ENCODE measurements at regions not wholly inside any gene's neighbourhood (a gene's known extent, or its start where the extent isn't known, plus 50 kb on each side); places are given as distances from the start of the nearest gene placed in this dataset.

GRCh38 chr1:112244131-112244530, 151.9 kb upstream of the CTTNBP2NL start:
- H3K4me3 ChIP-seq (ENCODE audit: low read depth, low read length), result no peak overlapping the region
- TF ChIP-seq CTCF (IDR thresholded peaks at IDR 0.05; ENCODE audit: insufficient read depth, low read length), result no peak
- no peak for DNase-seq (ENCODE audit: low read depth)

- DNase-seq (ENCODE audit: low read depth), result no peak
- H3K4me3 ChIP-seq (ENCODE audit: low read depth, low read length), result no peak overlapping the region
- no peak for TF ChIP-seq CTCF (IDR thresholded peaks at IDR 0.05; ENCODE audit: insufficient read depth, low read length)
Observed at GRCh38 chr1:112245114-112245513, 150.9 kb upstream of the CTTNBP2NL start.

- TF ChIP-seq CTCF (IDR thresholded peaks at IDR 0.05; ENCODE audit: insufficient read depth, low read length), result no peak
- no peak for DNase-seq (ENCODE audit: low read depth)
- H3K4me3 ChIP-seq (ENCODE audit: low read depth, low read length), result no peak overlapping the region
Observed at GRCh38 chr1:112247036-112247597, 148.9 kb upstream of the CTTNBP2NL start.

GRCh38 chr1:112247961-112248360, 148.1 kb upstream of the CTTNBP2NL start:
- DNase-seq (ENCODE audit: low read depth), result no peak
- no peak for TF ChIP-seq CTCF (IDR thresholded peaks at IDR 0.05; ENCODE audit: insufficient read depth, low read length)

GRCh38 chr1:112250892-112251291, 145.1 kb upstream of the CTTNBP2NL start:
- TF ChIP-seq CTCF (IDR thresholded peaks at IDR 0.05; ENCODE audit: insufficient read depth, low read length), result no peak
- no peak overlapping the region for H3K4me3 ChIP-seq (ENCODE audit: low read depth, low read length)
- DNase-seq (ENCODE audit: low read depth), result no peak

More at GRCh38 chr1:112247961-112248360, 148.1 kb upstream of the CTTNBP2NL start:
- H3K4me3 ChIP-seq (ENCODE audit: low read depth, low read length), result no peak overlapping the region

- H3K4me3 ChIP-seq (ENCODE audit: low read depth, low read length), result no peak overlapping the region
- peak; percentile 71 for DNase-seq (ENCODE audit: low read depth)
Observed at GRCh38 chr1:112251766-112252506, 144.1 kb upstream of the CTTNBP2NL start.

More at GRCh38 chr1:112251766-112252506, 144.1 kb upstream of the CTTNBP2NL start:
- no peak for TF ChIP-seq CTCF (IDR thresholded peaks at IDR 0.05; ENCODE audit: insufficient read depth, low read length)
